CD14-positive monocyte (primary cell): ENCODE measurements at regions not wholly inside any gene's neighbourhood (a gene's known extent, or its start where the extent isn't known, plus 50 kb on each side); places are given as distances from the start of the nearest gene placed in this dataset.

Experiments
- DNase-seq, 3 donors: peaks; one replicate each; pipeline ENCODE4 v3.0.0-alpha.2; 2011 to 2022
- H2AFZ ChIP-seq: 2 replicates; pipeline ENCODE4 v1.6.0; 2012; ENCODE audit warnings: mild to moderate bottlenecking, low read depth, low read length, inconsistent platforms; ENCODE audit not compliant: insufficient read depth, poor library complexity, severe bottlenecking
- H3K27ac ChIP-seq, 2 donors: 1 replicate in 1 of 2; 2 replicates in 1 of 2; pipeline ENCODE4 v1.5.1; 2012 to 2013; ENCODE audit warnings: low read length in 2 of 2, control low read depth in 1 of 2, inconsistent platforms in 1 of 2, low read depth in 1 of 2, mild to moderate bottlenecking in 1 of 2
- H3K27me3 ChIP-seq, 2 donors: one replicate each; pipeline versions ENCODE4 v1.6.0 to v1.6.1; 2011 to 2013; ENCODE audit warnings: low read length in 2 of 2; ENCODE audit not compliant: control insufficient read depth in 2 of 2, insufficient read depth in 2 of 2
- H3K36me3 ChIP-seq, 2 donors: replicated peaks in 1 of 2; 1 replicate in 1 of 2; 2 replicates in 1 of 2; pipeline versions ENCODE4 v1.5.1 to v1.6.1; 2012 to 2013; ENCODE audit warnings: low read length in 2 of 2, control low read depth in 1 of 2, inconsistent platforms in 1 of 2, mild to moderate bottlenecking in 1 of 2; ENCODE audit not compliant: insufficient read depth in 2 of 2, control insufficient read depth in 1 of 2
- H3K4me1 ChIP-seq, 2 donors: 1 replicate in 1 of 2; 2 replicates in 1 of 2; pipeline versions ENCODE4 v1.5.1 to v1.6.1; 2012 to 2013; ENCODE audit warnings: low read length in 2 of 2, control low read depth in 1 of 2, inconsistent platforms in 1 of 2, mild to moderate bottlenecking in 1 of 2, moderate library complexity in 1 of 2; ENCODE audit not compliant: insufficient read depth in 2 of 2, control insufficient read depth in 1 of 2
- H3K4me2 ChIP-seq: replicated peaks from 2 replicates; pipeline ENCODE3; 2012; ENCODE audit warnings: low read length, moderate library complexity, mild to moderate bottlenecking; ENCODE audit not compliant: poor library complexity, severe bottlenecking; ENCODE audit errors: extremely low read depth
- H3K4me3 ChIP-seq, 3 experiments: fragments of 200-600 bp in 1 of 3; sonication (generic) in 1 of 3; replicated peaks in 1 of 3; 1 replicate in 2 of 3; 2 replicates in 1 of 3; pipeline ENCODE4 v1.5.1; 2011 to 2013; ENCODE audit warnings: low read length in 3 of 3, mild to moderate bottlenecking in 3 of 3, control low read depth in 2 of 3, low read depth in 2 of 3, inconsistent platforms in 1 of 3, moderate library complexity in 1 of 3
- H3K79me2 ChIP-seq: 2 replicates; pipeline ENCODE4 v1.6.0; 2012; ENCODE audit warnings: mild to moderate bottlenecking, control low read depth, inconsistent platforms, low read length, moderate library complexity; ENCODE audit not compliant: insufficient read depth
- H3K9ac ChIP-seq: 2 replicates; pipeline ENCODE4 v1.6.0; 2017; ENCODE audit warnings: low read length, mild to moderate bottlenecking; ENCODE audit not compliant: insufficient read depth, poor library complexity, severe bottlenecking
- H3K9me3 ChIP-seq, 2 donors: replicated peaks in 1 of 2; 1 replicate in 1 of 2; 2 replicates in 1 of 2; pipeline versions ENCODE4 v1.5.1 to v1.6.1; 2012 to 2013; ENCODE audit warnings: low read length in 2 of 2, control low read depth in 1 of 2; ENCODE audit not compliant: control insufficient read depth in 1 of 2, insufficient read depth in 1 of 2
- H4K20me1 ChIP-seq: 2 replicates; pipeline ENCODE4 v1.6.0; 2012; ENCODE audit warnings: mild to moderate bottlenecking, low read length, control low read depth, moderate library complexity; ENCODE audit not compliant: insufficient read depth
- H3K27ac Mint-ChIP-seq, 7 donors: one replicate each; pipeline ENCODE4 v1.8.0; 2020; ENCODE audit warnings: mild to moderate bottlenecking in 7 of 7, mixed read lengths in 7 of 7, moderate library complexity in 6 of 7, inconsistent platforms in 2 of 7
- H3K27me3 Mint-ChIP-seq, 3 donors: one replicate each; pipeline ENCODE4 v1.8.0; 2021 to 2022; ENCODE audit warnings: low read depth in 3 of 3, mild to moderate bottlenecking in 3 of 3, mixed read lengths in 3 of 3, moderate library complexity in 3 of 3, inconsistent platforms in 1 of 3
- H3K36me3 Mint-ChIP-seq, 2 donors: one replicate each; pipeline ENCODE4 v1.8.0; 2020; ENCODE audit warnings: mixed read lengths in 2 of 2, inconsistent platforms in 1 of 2, mild to moderate bottlenecking in 1 of 2
- H3K4me1 Mint-ChIP-seq: one replicate; pipeline ENCODE4 v1.8.0; 2020; ENCODE audit warnings: mild to moderate bottlenecking, mixed read lengths
- H3K4me3 Mint-ChIP-seq, 2 donors: one replicate each; pipeline ENCODE4 v1.8.0; 2020; ENCODE audit warnings: mild to moderate bottlenecking in 2 of 2, mixed read lengths in 2 of 2, moderate library complexity in 1 of 2
- H3K9me3 Mint-ChIP-seq, 7 donors: one replicate each; pipeline ENCODE4 v1.8.0; 2020 to 2022; ENCODE audit warnings: mixed read lengths in 7 of 7, mild to moderate bottlenecking in 6 of 7, moderate library complexity in 6 of 7, inconsistent platforms in 2 of 7
- CTCF ChIP-seq: fragments of 200-600 bp; IDR thresholded peaks from one replicate; pipeline ENCODE4 v1.8.0; 2022; ENCODE audit warnings: antibody characterized with exemption, mild to moderate bottlenecking
- WGBS: methylation state at CpG from one replicate; pipeline ENCODE4 v1.1.5; 2013; ENCODE audit warnings: missing lambda C conversion rate; ENCODE audit not compliant: insufficient coverage; 5-methylcytosine and 5-hydroxymethylcytosine counted together
- intact Hi-C, 2 donors: fragments of 100-400 bp; cut with micrococcal nuclease; formaldehyde crosslinking; loops; one replicate each; pipeline versions ENCODE4 v1.15.0 to v1.15.1; 2023

GRCh38 chr6:169328112-169328801 lies 74.6 kb upstream of the THBS2 start:
- H4K20me1 ChIP-seq = no peaks in the 10 kb centered on the region
- H3K79me2 ChIP-seq = no peaks in the 10 kb centered on the region
- Mint-ChIP-seq H3K27me3 (peaks cover 2 to 8% (median 7%) of the 10 kb centered on the region in 3 donors), H3K36me3 (no peaks in the 10 kb centered on the region), H3K9me3 (peaks cover 0 to 8% (median 2%) of the 10 kb centered on the region in 7 donors), H3K4me1 (peaks cover 3% of the 10 kb centered on the region), H3K27ac (no peak overlapping the region), H3K4me3 (no peak overlapping the region)
- H3K4me1 ChIP-seq = no peaks in the 10 kb centered on the region
- H3K4me2 ChIP-seq = no peak overlapping the region
- no peaks in the 10 kb centered on the region for H3K27me3 ChIP-seq
- H3K4me3 ChIP-seq = no peak overlapping the region
- 100% methylated on average over 1 of the region's 5 CpGs for WGBS
- no peak for TF ChIP-seq CTCF
- no peak for DNase-seq
- H3K9ac ChIP-seq = no peak overlapping the region
- H3K27ac ChIP-seq = no peak overlapping the region
- H3K9me3 ChIP-seq = no peaks in the 10 kb centered on the region
- intact Hi-C loops = no loop called here
- H3K36me3 ChIP-seq = no peaks in the 10 kb centered on the region
- H2AFZ ChIP-seq = no peak overlapping the region

- Histone ChIP-seq H3K27ac (no peak overlapping the region), H3K79me2 (no peaks in the 10 kb centered on the region), H3K4me3 (no peak overlapping the region), H3K4me2 (no peak overlapping the region), H2AFZ (no peak overlapping the region), H3K9me3 (no peaks in the 10 kb centered on the region), H3K4me1 (peaks cover 5% of the 10 kb centered on the region in 2 donors), H3K9ac (no peak overlapping the region), H3K27me3 (no peaks in the 10 kb centered on the region), H3K36me3 (no peaks in the 10 kb centered on the region), H4K20me1 (no peaks in the 10 kb centered on the region)
- peak; percentile 15 to 30 (median 18) for DNase-seq
- Mint-ChIP-seq H3K36me3 (no peaks in the 10 kb centered on the region), H3K9me3 (peaks cover 0 to 14% (median 4%) of the 10 kb centered on the region in 7 donors), H3K4me3 (no peak overlapping the region), H3K4me1 (peaks cover 11% of the 10 kb centered on the region), H3K27me3 (peaks cover 2 to 12% (median 8%) of the 10 kb centered on the region in 3 donors), H3K27ac (peak overlapping the region in 1 of 7 donors; percentile 27)
- TF ChIP-seq CTCF = peak; percentile 52
- WGBS = 81% methylated on average over 17 of the region's 27 CpGs
- intact Hi-C loops = loop anchor here in 1 of 2 donors (2.0 kb wide), 1 partner anchor 369 kb away; no protein-coding TSS in a partner anchor
Measured at GRCh38 chr6:169326067-169326799, 72.6 kb upstream of the THBS2 start.
